ENCODE measurements at regions not wholly inside any gene's neighbourhood (a gene's known extent, or its start where the extent isn't known, plus 50 kb on each side); places are given as distances from the start of the nearest gene placed in this dataset.

- no peak for DNase-seq
These were observed 50.3 kb upstream of the HMHB1 start for GRCh38 chr5:143761663-143762062.

- DNase-seq = no peak
These were observed 51.2 kb upstream of the HMHB1 start for GRCh38 chr5:143760755-143761154.

- no peak for DNase-seq
These were observed 51.8 kb upstream of the HMHB1 start for GRCh38 chr5:143760131-143760505.

GRCh38 chr5:143759396-143760130, 52.4 kb upstream of the HMHB1 start:
- peak; percentile 41 for DNase-seq

- peak; percentile 64 for DNase-seq
These were observed 53.2 kb upstream of the HMHB1 start for GRCh38 chr5:143758750-143759149.

GRCh38 chr5:143758015-143758414, 53.9 kb upstream of the HMHB1 start:
- no peak for DNase-seq

GRCh38 chr5:143757116-143757515, 54.8 kb upstream of the HMHB1 start:
- no peak for DNase-seq

- no peak for DNase-seq
These were observed 56.0 kb upstream of the HMHB1 start for GRCh38 chr5:143755966-143756365.

GRCh38 chr5:143752165-143752850, 59.7 kb upstream of the HMHB1 start:
- no peak for DNase-seq

- DNase-seq = no peak
These were observed 60.6 kb upstream of the HMHB1 start for GRCh38 chr5:143751342-143751741.

- DNase-seq = no peak
These were observed 62.3 kb upstream of the HMHB1 start for GRCh38 chr5:143749581-143750205.

- no peak for DNase-seq
These were observed 63.4 kb upstream of the HMHB1 start for GRCh38 chr5:143748516-143748915.

GRCh38 chr5:143742951-143743350, 69.0 kb upstream of the HMHB1 start:
- DNase-seq = no peak

- no peak for DNase-seq
These were observed 70.5 kb upstream of the HMHB1 start for GRCh38 chr5:143741421-143741820.

- DNase-seq = no peak
These were observed 71.0 kb upstream of the HMHB1 start for GRCh38 chr5:143740956-143741355.

GRCh38 chr5:143739746-143740145, 72.2 kb upstream of the HMHB1 start:
- DNase-seq = no peak

- DNase-seq = no peak
These were observed 73.3 kb upstream of the HMHB1 start for GRCh38 chr5:143738417-143739401.

GRCh38 chr5:143737062-143737461, 74.9 kb upstream of the HMHB1 start:
- DNase-seq = no peak

- DNase-seq = no peak
These were observed 77.5 kb upstream of the HMHB1 start for GRCh38 chr5:143734456-143734780.

- DNase-seq = peak; percentile 40
These were observed 78.1 kb upstream of the HMHB1 start for GRCh38 chr5:143733665-143734455.

GRCh38 chr5:143732402-143732801, 79.6 kb upstream of the HMHB1 start:
- no peak for DNase-seq

- DNase-seq = no peak
These were observed 81.7 kb upstream of the HMHB1 start for GRCh38 chr5:143730112-143730801.
